Right cardiac atrium (tissue), 5 donors: ENCODE measurements at regions not wholly inside any gene's neighbourhood (a gene's known extent, or its start where the extent isn't known, plus 50 kb on each side); places are given as distances from the start of the nearest gene placed in this dataset.

Experiments used
- ATAC-seq, 2 donors: fragments of 200-7000 bp; cut with Tn5 transposase; one replicate each; pipeline versions ENCODE4 v1.8.0 to v1.9.1; 2020; ENCODE audit warnings: moderate library complexity in 2 of 2, mild to moderate bottlenecking in 1 of 2
- DNase-seq, 3 donors: peaks; one replicate each; pipeline ENCODE4 v3.0.0-alpha.2; 2020
- H3K27ac ChIP-seq: one replicate; pipeline ENCODE4 v1.5.1; 2013; ENCODE audit warnings: mild to moderate bottlenecking, low read length, control low read depth, moderate library complexity
- H3K27me3 ChIP-seq: one replicate; pipeline ENCODE4 v1.6.1; 2013; ENCODE audit not compliant: control insufficient read depth, insufficient read depth
- H3K4me1 ChIP-seq: one replicate; pipeline ENCODE4 v1.6.1; 2013; ENCODE audit warnings: low read length; ENCODE audit not compliant: control insufficient read depth, insufficient read depth
- H3K4me3 ChIP-seq: one replicate; pipeline ENCODE4 v1.5.1; 2013; ENCODE audit warnings: low read length, control low read depth
- H3K9me3 ChIP-seq: one replicate; pipeline ENCODE4 v1.6.1; 2013; ENCODE audit warnings: low read length; ENCODE audit not compliant: control insufficient read depth
- WGBS: extraction: QIAGEN DNeasy Blood & Tissue Kit; methylation state at CpG from one replicate; pipeline ENCODE4 v1.1.7; 2013; 5-methylcytosine and 5-hydroxymethylcytosine counted together
- intact Hi-C, 4 donors: fragments of 100-400 bp; cut with DNase I; formaldehyde crosslinking; loops; one replicate each; pipeline versions ENCODE4 v1.11.0 to v1.14.0; 2022 to 2023
- donor health status: healthy with polysubstance abuse.
- donor health status: DM: no; HTN: yes; CAD: no.
- donor health status: DM: no; HTN: no; CAD: no.
- donor health status: DM: no; HTN: yes; CAD: no; lungs with severe emphysema.
- donor health status: DM: yes; HTN: yes; CAD: no.

DNA sequence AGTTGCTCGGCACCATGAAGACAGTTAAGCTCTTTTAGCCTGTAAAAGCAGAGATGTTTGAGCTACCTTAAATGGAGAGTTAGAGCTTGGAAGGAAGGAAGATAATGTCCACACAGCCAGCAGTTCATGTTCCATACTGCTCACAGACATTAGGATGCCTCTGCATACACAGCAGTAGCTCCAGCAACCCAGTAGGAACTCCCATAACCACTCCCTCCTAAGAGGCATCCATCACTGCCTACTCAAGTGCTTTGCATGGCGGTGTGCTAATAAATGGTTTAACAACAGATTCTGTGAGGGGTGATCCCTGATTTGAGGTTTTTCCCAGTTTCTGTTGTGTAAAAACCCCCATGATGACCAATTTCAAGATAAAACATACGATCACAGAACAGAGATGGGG is 286.4 kb downstream of the HACE1 start:
- H3K27me3 ChIP-seq = no peaks in the 10 kb centered on the region
- H3K4me1 ChIP-seq = no peaks in the 10 kb centered on the region
- H3K9me3 ChIP-seq = no peaks in the 10 kb centered on the region
- no peak for ATAC-seq
- intact Hi-C loops = no loop called here
- no peak overlapping the region for H3K4me3 ChIP-seq
- 88% methylated on average over 3 of the region's 3 CpGs for WGBS
- DNase-seq = no peak
- no peak overlapping the region for H3K27ac ChIP-seq

DNA sequence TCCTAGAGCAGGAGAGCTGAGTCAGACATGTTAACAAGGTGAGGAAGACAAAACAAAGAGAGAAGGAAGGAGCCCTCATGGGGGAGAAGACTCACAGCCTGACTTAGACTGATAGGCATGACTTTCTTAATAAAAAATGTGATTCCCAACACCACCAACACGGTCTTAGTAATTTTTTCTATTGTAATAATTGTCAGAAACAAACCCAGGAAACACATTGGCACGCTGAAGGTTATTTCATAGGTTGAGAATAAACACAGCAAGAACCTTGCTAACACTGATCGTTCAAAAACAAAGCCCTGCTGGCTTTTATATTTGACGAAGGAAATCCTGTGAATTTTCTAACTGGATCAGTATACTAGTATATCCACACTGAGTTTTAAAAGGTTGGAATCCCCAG is 286.8 kb downstream of the HACE1 start:
- no peak for DNase-seq
- no peak overlapping the region for H3K27ac ChIP-seq
- no peaks in the 10 kb centered on the region for H3K9me3 ChIP-seq
- ATAC-seq = no peak
- WGBS = 69% methylated on average over 4 of the region's 4 CpGs
- H3K4me1 ChIP-seq = no peaks in the 10 kb centered on the region
- H3K4me3 ChIP-seq = no peak overlapping the region
- intact Hi-C loops = no loop called here
- H3K27me3 ChIP-seq = no peaks in the 10 kb centered on the region

DNA sequence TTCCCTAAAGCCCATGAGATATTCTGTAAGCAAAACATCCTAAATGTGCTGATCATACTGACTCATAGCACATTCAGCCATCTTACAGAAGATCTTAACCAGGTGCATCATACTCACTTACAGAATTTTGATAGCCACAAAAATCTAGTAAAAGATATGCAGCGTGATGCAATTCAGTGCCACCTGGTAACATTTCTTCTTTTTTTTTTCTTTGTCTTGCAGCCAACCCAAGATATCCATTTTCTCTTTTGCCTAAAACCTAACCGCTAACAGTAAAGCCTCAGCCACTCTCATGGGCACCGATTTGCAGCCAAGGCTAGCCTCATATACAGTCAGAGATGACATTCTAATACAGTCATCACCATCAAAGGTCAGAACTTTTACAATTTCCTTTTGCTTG is 293.3 kb downstream of the HACE1 start:
- intact Hi-C loops = no loop called here
- 89% methylated on average over 3 of the region's 3 CpGs for WGBS

GRCh38 chr6:104563306-104563705 is 296.4 kb downstream of the HACE1 start:
- H3K4me1 ChIP-seq = no peaks in the 10 kb centered on the region
- intact Hi-C loops = no loop called here
- no peaks in the 10 kb centered on the region for H3K9me3 ChIP-seq
- no peaks in the 10 kb centered on the region for H3K27me3 ChIP-seq
- no peak overlapping the region for H3K27ac ChIP-seq
- ATAC-seq = no peak
- DNase-seq = no peak
- H3K4me3 ChIP-seq = no peak overlapping the region
- 87% methylated on average over 3 of the region's 3 CpGs for WGBS

More for the DNA sequence above, 293.3 kb downstream of the HACE1 start:
- ATAC-seq = no peak
- no peak overlapping the region for H3K4me3 ChIP-seq
- DNase-seq = no peak
- H3K9me3 ChIP-seq = no peaks in the 10 kb centered on the region
- no peak overlapping the region for H3K27ac ChIP-seq
- no peaks in the 10 kb centered on the region for H3K27me3 ChIP-seq
- no peaks in the 10 kb centered on the region for H3K4me1 ChIP-seq

- intact Hi-C loops = no loop called here
- Histone ChIP-seq H3K9me3 (no peaks in the 10 kb centered on the region), H3K4me3 (no peak overlapping the region), H3K27ac (no peak overlapping the region), H3K4me1 (no peaks in the 10 kb centered on the region), H3K27me3 (no peaks in the 10 kb centered on the region)
- DNase-seq (no peak), ATAC-seq (no peak)
- 78% methylated on average over 3 of the region's 3 CpGs for WGBS
Observed at GRCh38 chr6:104559435-104560202, 300.1 kb downstream of the HACE1 start.

DNA sequence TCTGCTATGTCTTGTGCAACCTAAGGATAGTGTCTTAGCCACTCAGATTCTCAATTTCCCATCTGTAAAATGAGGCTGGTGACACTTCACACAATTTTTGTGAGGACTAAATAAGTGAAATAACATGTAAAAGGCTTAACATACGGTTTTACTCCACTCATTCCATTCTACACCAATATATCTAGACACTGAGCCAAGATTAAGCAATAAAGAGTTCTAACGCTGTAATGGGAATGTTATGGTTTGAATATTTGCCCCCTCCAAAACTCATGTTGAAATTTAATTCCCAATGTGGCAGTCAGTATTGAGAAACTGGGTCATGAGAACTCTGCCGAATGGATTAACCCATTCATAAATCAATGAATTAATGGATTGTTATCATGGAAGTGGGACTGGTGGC is 301.0 kb downstream of the HACE1 start:
- Histone ChIP-seq H3K9me3 (no peaks in the 10 kb centered on the region), H3K4me3 (no peak overlapping the region), H3K27ac (no peak overlapping the region), H3K27me3 (no peaks in the 10 kb centered on the region), H3K4me1 (no peaks in the 10 kb centered on the region)
- DNase-seq = no peak
- intact Hi-C loops = no loop called here
- ATAC-seq = no peak
- WGBS = 64% methylated on average over 3 of the region's 3 CpGs

DNA sequence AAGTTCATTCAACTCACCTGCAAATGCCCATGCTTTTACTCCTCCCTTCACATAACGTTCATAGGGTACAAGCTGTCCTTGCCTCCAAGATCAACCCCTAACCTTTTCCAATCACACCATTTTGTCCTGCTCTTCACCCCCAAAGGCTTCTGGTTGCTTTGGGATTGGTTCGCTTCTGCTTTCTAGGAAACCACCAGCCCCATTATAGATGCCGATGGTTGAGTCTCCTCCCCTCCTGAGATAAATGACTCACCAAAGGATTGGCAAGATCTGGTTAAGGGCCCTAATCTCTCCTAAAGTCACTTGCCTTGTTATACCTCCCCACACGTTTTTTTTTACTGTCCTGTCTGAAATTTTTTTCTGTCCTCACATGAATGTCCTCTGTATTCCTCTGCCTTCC is 311.4 kb downstream of the HACE1 start:
- intact Hi-C loops = no loop called here
- Histone ChIP-seq H3K27ac (no peak overlapping the region), H3K27me3 (no peaks in the 10 kb centered on the region), H3K9me3 (no peaks in the 10 kb centered on the region), H3K4me1 (no peaks in the 10 kb centered on the region), H3K4me3 (no peak overlapping the region)
- WGBS = 65% methylated on average over 4 of the region's 4 CpGs
- ATAC-seq = no peak
- no peak for DNase-seq

- no peak overlapping the region for H3K27ac ChIP-seq
- no peak for ATAC-seq
- no peaks in the 10 kb centered on the region for H3K27me3 ChIP-seq
- no peak for DNase-seq
- 70% methylated on average over 1 of the region's 1 CpG for WGBS
- intact Hi-C loops = no loop called here
- no peak overlapping the region for H3K4me3 ChIP-seq
- H3K4me1 ChIP-seq = no peaks in the 10 kb centered on the region
- no peaks in the 10 kb centered on the region for H3K9me3 ChIP-seq
Observed at GRCh38 chr6:104541411-104541810, 318.3 kb downstream of the HACE1 start.

- no peaks in the 10 kb centered on the region for H3K4me1 ChIP-seq
- intact Hi-C loops = no loop called here
- no peak for ATAC-seq
- H3K4me3 ChIP-seq = no peak overlapping the region
- H3K27me3 ChIP-seq = no peaks in the 10 kb centered on the region
- H3K9me3 ChIP-seq = no peaks in the 10 kb centered on the region
- no peak overlapping the region for H3K27ac ChIP-seq
- no peak for DNase-seq
Observed at GRCh38 chr6:104540743-104541142, 319.0 kb downstream of the HACE1 start.

DNA sequence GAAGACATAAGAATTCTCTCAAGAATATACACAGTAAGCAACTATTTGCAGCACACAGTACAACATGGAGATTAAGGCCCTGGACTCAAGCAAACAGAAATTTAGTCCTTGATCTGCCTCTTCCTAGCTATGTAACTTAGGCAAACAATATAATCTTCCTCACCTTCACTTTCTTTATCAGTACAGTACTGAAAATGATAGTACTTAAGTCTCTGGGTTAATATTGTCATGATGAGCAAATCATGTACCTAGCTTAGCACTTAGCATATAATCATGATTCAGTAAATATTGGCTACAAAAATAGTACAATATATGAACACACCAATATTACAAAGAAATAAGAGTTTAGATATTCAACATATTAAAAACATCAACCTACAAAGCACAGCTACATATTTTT is 320.5 kb downstream of the HACE1 start:
- intact Hi-C loops = no loop called here
- DNase-seq (no peak), ATAC-seq (no peak)
- H3K4me1 ChIP-seq = no peaks in the 10 kb centered on the region
- H3K9me3 ChIP-seq = no peaks in the 10 kb centered on the region
- H3K27ac ChIP-seq = no peak overlapping the region
- H3K4me3 ChIP-seq = no peak overlapping the region
- no peaks in the 10 kb centered on the region for H3K27me3 ChIP-seq

DNA sequence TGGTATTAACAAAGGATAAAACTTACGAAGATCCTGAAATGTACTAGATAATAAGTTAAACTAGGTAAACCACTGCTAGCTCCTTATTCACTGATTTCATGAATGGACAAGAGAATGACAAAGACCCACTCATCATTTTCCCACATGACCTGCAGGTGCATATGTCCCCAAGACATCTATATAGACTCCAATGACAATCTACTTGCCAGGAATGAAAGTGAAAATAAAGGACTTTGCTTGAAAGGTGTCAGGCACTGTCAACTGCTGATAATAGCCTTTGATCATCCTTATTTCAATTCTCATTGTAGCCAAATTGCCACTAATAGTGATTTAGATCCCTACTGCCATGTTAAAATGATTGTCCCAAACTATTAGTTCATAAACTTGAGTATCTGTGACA is 321.8 kb downstream of the HACE1 start:
- no peak overlapping the region for H3K4me3 ChIP-seq
- H3K27me3 ChIP-seq = no peaks in the 10 kb centered on the region
- intact Hi-C loops = no loop called here
- H3K4me1 ChIP-seq = peaks cover 4% of the 10 kb centered on the region
- H3K27ac ChIP-seq = no peak overlapping the region
- 88% methylated on average over 1 of the region's 1 CpG for WGBS
- no peaks in the 10 kb centered on the region for H3K9me3 ChIP-seq
- ATAC-seq (no peak), DNase-seq (no peak)

DNA sequence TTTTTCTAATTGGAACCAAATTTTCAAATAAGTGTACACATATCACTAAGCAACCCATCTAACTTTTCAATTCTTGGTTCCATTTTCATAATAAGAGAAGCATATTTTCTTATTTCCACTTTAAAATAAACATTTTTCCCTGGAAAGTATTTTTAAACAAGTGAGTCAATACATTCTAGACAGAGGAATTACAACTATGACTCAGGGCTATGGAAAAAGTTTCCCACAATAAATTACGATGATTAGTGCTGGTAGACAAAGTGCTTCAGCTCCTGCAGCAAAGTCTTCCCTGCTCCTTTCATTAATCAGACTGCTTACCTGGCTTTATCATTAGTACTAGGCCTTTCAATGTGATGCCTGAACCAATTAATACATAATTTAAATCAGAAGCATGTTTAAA is 322.5 kb downstream of the HACE1 start:
- H3K27me3 ChIP-seq = no peaks in the 10 kb centered on the region
- no peaks in the 10 kb centered on the region for H3K9me3 ChIP-seq
- H3K4me1 ChIP-seq = peaks cover 4% of the 10 kb centered on the region
- DNase-seq (no peak), ATAC-seq (no peak)
- no peak overlapping the region for H3K27ac ChIP-seq
- WGBS = 75% methylated on average over 1 of the region's 1 CpG
- intact Hi-C loops = no loop called here
- H3K4me3 ChIP-seq = no peak overlapping the region
